NCI-H82 treated with DMSO at 0.1 percent for 48 hours (cell line): ENCODE measurements at regions not wholly inside any gene's neighbourhood (a gene's known extent, or its start where the extent isn't known, plus 50 kb on each side); places are given as distances from the start of the nearest gene placed in this dataset.

ENCODE experiments used
- DNase-seq: peaks from one replicate; lab custom pipeline; 2025; ENCODE audit not compliant: unreplicated experiment; lab: John Stamatoyannopoulos, UW

- DNase-seq: no peak
Measured at GRCh38 chr10:44180321-44181168, 204.4 kb downstream of the CXCL12 start.

- DNase-seq: no peak
Measured at GRCh38 chr10:44178856-44179255, 206.0 kb downstream of the CXCL12 start.

GRCh38 chr10:44178281-44178680 is 206.6 kb downstream of the CXCL12 start:
- no peak for DNase-seq

GRCh38 chr10:44177610-44178009 is 207.3 kb downstream of the CXCL12 start:
- DNase-seq: no peak

GRCh38 chr10:44176311-44176710 is 208.6 kb downstream of the CXCL12 start:
- DNase-seq: no peak

- DNase-seq: no peak
Measured at GRCh38 chr10:44173608-44173894, 211.3 kb downstream of the CXCL12 start.

- no peak for DNase-seq
Measured at GRCh38 chr10:44172883-44173607, 211.9 kb downstream of the CXCL12 start.

- no peak for DNase-seq
Measured at GRCh38 chr10:44171765-44172164, 213.1 kb downstream of the CXCL12 start.

- DNase-seq: no peak
Measured at GRCh38 chr10:44168478-44168877, 216.4 kb downstream of the CXCL12 start.

- DNase-seq: no peak
Measured at GRCh38 chr10:44167752-44168151, 217.1 kb downstream of the CXCL12 start.

- DNase-seq: no peak
Measured at GRCh38 chr10:44166441-44166840, 218.5 kb downstream of the CXCL12 start.

GRCh38 chr10:44164251-44164956 is 220.5 kb downstream of the CXCL12 start:
- DNase-seq: no peak

GRCh38 chr10:44161184-44161583 is 223.7 kb downstream of the CXCL12 start:
- no peak for DNase-seq

- DNase-seq: no peak
Measured at GRCh38 chr10:44157574-44157973, 227.3 kb downstream of the CXCL12 start.

- DNase-seq: no peak
Measured at GRCh38 chr10:44154956-44155355, 229.9 kb downstream of the CXCL12 start.

GRCh38 chr10:44153918-44154670 is 230.8 kb downstream of the CXCL12 start:
- DNase-seq: no peak

- DNase-seq: no peak
Measured at GRCh38 chr10:44143556-44143955, 241.3 kb downstream of the CXCL12 start.

- DNase-seq: no peak
Measured at GRCh38 chr10:44132361-44133289, 252.3 kb downstream of the CXCL12 start.

GRCh38 chr10:44126291-44126717 is 258.6 kb downstream of the CXCL12 start:
- no peak for DNase-seq

- DNase-seq: no peak
Measured at GRCh38 chr10:44125879-44126278, 259.0 kb downstream of the CXCL12 start.
